GM21737 (cell line): ENCODE measurements at regions not wholly inside any gene's neighbourhood (a gene's known extent, or its start where the extent isn't known, plus 50 kb on each side); places are given as distances from the start of the nearest gene placed in this dataset.

Experiments
- ATAC-seq: cut with Tn5 transposase; IDR thresholded peaks from one replicate; pipeline ENCODE4 v1.9.1; 2021; ENCODE audit warnings: mild to moderate bottlenecking, moderate library complexity; ENCODE audit not compliant: unreplicated experiment

DNA sequence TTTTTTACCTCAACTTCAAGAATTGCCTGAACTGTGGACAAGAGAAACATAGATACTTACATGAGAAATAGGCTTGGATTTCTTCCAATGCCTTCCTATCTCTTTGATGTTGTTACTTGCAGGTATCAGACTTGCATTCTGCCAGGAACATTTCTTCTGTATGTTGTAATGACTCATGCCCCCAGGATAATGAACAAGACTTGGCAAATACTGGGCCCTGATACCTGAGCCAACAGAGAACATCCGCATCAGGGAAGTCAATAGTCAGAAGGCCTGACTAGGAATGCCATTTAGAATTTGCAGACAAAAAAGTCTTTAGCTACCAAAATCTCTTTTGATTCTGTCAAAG, 273.7 kb upstream of the KIRREL3 start:
- ATAC-seq, result no peak

DNA sequence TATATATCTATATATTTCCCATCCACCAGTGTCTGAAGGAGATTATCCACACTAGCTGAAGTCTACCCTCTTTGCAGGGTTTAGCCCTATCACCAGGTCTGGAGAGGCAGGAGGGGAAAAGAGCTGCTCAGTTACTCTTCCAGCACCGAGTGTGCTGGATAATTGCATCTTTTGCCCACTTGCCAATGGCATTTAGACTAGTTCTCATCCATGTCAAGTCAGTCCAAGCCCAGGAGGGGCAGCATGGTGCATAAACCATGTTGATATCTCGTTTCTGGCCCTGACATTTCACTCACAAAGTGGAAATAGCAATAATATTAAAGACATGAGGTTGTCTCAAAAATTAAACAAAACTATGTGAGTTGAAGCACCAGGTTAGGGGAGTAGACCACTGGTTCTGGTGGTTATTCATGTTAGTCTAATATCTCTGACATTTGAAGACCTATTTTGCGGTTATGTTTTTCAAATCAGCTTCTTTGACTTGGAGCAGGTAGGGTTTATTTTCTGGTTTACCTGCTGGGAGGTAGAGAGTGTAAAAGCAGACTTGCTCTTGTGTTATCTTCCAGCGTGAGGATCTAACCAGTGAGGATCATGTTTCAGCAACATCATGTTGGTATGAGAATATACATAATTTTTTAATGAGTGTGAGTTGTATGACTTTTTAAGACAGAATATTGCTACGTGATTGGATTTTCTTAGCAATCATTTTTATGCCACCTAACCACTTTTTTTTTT, 273.2 kb upstream of the KIRREL3 start:
- ATAC-seq, result no peak

DNA sequence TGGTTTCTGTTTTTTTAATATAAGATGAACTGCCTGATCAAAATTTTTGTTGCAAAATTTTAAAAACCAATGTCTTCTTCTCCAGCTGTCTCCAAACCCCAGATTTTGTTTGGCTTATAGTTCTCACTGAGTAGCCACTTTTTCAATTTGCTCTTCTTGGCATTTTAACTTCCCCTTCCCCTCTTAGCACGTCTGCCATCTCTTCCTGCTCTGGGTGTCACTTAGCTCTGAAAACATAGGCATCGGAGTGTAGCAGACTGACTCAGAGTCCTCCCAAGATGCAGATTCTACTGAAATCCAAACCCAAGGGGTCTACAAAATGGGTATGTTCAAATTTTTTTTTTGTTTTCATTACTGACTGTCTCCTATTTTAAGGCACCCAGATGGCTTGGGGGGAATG, 270.3 kb upstream of the KIRREL3 start:
- no peak for ATAC-seq

DNA sequence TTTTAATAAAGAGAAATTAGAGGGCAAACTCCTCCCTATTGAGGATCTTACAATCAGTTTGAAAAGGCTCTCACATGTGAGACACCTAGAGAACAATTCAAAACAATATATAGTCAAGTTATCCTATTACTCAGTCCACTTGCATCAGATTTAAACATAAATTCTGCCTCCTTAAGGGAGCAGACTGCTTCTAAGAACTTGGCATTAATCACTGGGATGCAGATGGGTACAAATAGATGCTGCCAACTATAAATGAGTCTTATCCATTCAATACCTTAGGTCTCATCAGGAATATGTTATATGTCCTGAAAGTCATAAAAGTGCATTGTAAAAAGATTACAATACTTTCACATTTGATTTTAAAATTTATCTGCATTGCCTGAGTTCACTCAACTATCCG, 269.3 kb upstream of the KIRREL3 start:
- ATAC-seq, result no peak

DNA sequence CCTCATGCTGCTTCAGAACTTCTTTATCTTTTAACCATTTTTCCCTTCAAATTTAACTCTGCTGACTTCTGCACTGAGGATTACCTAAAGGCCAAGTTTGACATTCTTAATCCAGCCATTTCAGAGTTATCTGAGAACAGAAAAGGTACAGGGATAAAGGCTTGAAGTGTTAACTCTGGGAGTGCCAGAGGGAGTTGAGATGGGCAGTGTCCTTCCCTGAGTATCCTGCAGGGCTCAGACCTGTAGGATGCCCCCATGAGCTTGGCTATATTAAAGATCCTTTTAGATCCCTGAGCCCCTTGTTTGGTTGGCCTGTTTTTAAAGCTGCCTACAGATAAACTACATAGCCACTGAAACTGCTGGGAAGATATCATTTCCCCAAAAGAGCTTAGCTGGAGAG, 268.4 kb upstream of the KIRREL3 start:
- no peak for ATAC-seq

DNA sequence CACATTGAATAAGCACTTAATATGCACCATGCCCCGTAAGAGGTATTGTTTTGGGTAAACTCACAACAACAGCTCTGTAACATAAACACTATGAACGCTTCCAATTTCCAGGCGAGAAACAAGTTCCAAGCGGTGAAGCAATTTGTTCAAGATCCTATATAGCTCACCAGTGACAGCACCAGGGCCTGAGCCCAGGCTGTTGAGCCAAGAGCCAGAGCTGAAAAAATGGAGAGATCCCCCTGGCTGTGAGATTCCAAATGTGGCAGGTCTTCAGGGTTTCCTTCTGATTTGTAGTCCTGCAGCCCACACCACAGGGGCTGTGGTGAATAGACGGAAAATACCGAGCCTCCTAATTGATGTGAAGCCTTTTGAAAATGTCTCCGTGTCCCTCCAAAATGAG, 268.0 kb upstream of the KIRREL3 start:
- ATAC-seq, result no peak

DNA sequence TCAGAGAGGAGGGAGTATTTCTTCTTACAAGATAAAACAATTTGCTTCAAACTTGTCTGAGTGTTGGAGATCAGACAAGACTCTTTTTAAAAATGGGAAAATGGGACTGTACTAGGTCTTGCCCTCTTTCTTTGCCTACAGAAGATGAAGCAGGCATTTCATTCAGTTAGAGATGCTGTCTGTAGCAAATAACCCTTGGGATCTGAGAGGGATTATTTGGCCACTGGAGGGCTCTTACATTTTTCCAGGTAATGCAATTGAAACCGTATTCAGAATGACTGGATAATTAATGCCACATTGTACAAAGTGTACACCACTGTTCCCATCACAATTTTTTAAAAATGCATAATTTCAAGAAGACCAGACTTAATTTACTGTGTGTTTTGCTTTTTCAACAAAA, 258.5 kb upstream of the KIRREL3 start:
- no peak for ATAC-seq

DNA sequence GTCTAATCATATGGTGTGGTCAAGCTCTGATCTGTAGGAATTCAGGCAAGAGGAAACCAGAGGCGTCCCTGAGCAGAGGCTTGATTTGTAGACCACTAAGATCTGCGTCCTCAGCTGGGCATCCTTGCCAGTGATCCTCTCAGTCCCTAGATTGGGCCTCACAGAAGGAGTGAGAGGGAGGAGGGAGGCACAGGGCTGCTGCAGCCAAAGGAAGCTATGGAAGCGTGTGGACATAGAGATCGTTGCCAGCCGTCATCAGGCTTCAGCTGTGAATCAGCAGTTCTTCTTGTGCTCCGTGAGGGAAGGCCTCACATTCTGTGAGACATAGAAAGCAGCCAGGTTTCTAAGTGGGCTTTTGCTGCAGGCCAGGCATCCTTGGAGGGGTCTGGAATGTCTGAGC, 254.6 kb upstream of the KIRREL3 start:
- no peak for ATAC-seq

DNA sequence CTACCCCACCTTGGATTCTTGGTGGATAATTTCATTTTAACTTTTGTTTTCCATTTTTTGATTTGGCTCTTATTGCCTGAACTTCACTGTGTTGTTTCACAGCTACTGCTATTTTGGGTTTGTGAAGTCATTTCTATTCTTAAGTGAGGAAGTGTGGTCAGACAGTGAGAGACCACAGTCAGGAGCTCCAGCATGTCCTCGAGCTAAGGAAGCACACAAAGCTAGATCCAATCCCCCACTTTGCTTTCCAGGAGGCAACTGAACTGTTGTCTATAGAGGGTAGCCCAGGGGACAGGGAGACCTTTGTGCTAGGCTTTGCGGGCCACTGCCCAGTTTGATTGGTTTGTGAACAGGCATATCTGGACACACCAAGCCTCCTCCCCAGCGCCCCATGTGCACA, 251.8 kb upstream of the KIRREL3 start:
- ATAC-seq, result no peak

DNA sequence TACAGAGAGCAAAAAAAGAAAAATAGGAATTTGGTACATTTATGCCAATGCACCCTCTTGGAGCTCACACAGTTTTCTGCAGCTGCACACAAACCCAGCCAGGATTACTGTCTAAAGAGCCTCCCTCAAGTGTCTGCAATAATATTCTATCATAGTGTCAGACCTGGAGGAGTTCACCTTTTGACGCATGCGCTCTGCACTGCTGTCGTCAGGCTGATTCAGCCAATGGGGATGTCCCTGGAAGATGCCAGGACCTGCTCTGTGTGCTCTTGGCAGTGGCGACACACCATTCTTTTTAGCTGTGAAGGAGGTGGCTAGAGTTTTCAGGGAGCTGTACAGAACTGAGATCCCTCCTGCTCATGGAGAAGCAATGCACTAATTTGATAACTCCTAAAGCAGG, 249.0 kb upstream of the KIRREL3 start:
- ATAC-seq, result no peak

DNA sequence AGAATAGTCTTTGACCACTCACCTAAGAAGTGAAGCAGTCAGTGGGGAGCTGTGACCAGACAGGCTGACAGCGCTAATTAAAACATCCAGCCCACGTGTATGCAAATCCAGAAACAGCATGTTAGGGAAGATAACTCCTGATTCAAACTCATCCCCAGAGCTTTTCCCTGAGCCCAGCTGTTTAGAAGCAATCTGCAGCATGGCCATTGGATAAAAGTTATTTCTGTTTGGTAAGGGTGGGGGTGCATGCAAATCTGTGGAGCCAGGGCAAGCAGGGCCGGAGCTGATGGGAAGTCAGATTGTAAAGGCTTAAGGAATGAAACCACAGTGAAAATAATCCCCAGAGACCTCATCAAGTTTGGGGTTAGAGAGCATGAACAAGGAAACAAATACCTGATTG, 247.9 kb upstream of the KIRREL3 start:
- ATAC-seq, result no peak

DNA sequence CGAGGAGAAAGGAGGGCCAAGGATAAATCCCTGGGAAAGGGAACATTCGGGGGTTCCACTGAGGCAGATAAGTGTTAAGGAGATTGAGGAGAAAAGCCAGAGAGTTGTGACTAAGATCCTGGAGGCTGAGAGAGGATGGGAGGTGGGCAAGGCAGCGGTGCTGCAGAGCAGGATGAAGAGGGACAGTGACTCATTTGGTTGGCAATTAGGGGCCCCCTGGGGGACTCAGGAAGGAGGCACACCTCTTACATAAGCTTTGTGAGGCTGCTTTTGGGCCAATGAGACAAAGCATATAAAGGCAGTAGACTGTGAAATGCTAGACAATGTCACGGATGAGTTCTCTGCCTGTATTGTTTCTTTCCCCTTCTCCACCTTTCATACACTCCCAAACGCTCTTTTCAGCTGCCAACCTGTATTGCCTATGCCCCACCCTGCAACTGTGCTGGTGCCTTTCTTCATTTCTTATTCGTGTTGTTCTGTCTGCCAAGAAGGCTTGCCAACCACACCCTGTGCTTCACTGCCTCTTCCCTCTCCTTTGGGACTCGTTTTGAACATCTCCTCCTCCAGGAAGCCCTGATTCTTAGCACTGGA, 246.8 kb upstream of the KIRREL3 start:
- no peak for ATAC-seq

DNA sequence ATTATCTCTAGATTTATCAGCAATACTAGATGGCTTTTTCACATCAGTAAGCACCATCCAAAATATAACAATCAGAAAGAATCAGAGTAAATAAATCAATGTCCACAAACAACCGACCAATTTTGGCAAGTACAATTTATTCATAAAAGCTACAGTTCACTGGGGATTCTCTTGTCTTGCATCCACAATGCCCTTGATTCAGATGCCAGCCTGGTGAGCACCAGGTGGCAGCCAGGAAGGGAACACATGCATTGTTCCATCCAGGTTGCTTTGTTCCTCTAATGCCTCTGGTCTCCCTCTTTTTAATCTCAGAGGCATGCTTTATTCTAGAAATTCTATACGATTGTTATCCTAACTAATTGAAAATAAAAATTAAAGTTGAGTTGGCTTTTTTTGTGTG, 242.1 kb upstream of the KIRREL3 start:
- no peak for ATAC-seq

DNA sequence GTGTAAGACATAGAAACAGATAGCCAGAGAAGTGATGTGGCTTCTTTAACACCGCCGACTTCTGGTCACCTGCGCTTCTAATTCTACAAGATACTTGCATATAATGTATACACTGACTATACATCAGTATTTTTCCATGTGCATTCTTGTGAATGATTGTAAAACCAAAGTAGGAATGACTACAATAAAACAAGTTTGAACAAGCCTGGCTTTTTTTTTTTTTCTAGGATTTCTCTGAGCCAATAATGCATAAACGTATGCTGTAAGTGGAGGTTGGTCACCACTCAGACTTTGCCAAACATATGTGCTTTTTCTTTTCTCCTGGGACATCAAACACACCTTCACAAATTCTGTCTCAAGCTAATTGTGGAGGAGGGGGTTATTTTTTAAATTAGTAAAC, 237.8 kb upstream of the KIRREL3 start:
- no peak for ATAC-seq

DNA sequence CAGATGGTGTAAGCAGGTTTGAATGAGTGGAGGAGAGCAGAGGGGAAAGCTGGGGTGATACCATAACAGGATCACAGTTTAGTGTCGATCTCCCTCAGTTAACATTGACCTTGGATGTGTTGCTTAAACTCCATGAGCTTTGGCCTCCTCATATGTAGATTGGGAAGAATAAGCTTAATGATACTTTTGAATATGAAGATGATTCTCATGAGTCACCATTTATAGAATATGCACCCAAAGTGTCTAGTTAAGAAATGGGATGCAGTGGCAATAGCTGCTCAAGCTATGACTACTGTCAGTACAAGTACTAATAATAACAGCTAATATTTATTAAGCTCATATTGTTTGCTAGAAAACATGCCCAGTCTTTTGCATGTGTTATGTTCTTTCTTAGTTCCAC, 236.2 kb upstream of the KIRREL3 start:
- no peak for ATAC-seq

DNA sequence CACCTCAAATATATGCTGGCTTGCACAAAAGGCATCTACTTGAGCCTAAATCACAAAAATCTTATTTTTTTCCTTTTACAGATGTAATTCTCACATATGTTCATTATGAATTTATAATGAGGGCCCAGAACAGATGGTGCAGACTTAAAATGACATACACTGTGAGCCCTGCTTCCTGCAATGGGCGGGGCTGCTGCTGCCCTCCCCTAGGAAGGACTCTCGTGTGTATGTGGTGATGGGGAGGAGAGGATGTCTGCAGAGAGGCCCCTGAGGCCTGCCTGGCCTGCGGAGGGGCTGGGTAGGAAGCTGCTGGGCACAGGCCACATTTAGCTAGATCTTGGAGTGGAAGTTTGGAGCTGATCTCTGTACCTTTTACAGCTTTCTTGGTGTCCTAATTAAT, 233.4 kb upstream of the KIRREL3 start:
- no peak for ATAC-seq

DNA sequence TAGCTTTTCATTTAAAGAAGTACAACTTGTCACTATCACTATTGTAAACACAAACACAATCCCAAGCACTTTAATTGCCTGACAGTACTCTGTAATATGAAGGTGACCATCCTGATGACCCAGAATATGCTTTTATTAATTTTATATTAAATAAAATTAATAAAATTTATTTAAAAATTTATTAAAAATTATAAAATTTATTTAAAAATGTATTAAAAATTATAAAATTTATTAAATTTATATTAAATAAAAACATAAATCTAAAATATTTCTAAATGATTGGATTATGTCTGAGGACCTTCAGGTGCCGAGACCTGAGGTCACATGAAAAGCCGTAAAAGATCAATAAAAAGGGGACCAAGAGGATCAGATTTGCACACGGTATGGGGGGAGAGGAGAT, 229.8 kb upstream of the KIRREL3 start:
- ATAC-seq, result no peak

DNA sequence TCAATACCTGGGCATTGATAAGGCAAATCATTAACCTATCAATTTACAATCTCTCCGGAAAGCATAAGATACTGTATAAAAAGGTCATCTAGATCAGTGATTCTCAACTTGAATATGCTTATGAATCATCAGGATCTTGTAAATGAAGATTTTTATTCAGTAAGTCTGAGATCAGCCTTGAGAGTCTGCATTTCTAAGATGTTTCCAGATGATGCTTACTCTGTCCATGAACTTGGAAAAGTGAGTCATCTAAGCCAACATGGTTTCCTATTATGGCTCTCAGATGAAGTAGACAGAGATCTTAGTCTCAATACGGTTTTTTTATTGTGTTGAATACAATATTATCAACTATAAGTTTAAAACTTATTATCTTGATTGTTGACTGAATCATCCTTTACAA, 226.4 kb upstream of the KIRREL3 start:
- ATAC-seq, result no peak

DNA sequence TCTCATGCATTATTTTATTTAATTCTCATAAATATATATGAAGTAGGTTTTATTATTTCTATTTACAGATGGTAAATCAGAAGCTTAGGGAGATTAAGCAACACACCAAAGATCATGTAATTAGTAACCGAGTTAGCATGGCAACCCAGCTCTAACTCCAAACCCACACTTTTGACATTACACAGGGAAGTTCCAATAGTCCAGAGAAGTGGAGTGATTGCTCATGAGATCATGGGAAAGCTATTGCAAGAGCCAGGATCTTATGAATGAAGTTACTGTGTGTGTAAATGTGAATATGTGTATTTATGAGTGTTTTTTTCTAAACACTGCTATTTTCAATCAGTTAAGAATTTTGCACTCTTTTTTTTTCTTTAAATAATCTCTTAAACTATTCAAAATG, 225.8 kb upstream of the KIRREL3 start:
- no peak for ATAC-seq

DNA sequence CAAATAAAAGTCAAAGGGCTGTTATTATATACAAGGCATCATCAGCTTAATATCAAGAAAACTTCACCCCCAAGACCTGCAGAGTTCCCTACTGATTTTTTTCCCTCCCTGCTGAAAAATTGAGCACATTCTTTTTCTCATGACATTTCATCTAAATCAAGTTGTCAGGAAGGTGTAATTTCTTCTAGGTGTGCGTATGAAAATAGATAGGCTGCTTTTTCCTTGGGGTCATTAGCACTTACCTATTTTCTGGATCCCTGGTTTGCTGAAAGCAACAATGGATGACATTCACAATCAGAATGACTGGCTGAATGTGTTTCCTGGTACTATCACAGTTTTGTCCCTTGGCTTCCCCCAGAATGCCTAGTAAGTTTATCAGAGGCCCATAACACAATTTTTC, 225.0 kb upstream of the KIRREL3 start:
- no peak for ATAC-seq

DNA sequence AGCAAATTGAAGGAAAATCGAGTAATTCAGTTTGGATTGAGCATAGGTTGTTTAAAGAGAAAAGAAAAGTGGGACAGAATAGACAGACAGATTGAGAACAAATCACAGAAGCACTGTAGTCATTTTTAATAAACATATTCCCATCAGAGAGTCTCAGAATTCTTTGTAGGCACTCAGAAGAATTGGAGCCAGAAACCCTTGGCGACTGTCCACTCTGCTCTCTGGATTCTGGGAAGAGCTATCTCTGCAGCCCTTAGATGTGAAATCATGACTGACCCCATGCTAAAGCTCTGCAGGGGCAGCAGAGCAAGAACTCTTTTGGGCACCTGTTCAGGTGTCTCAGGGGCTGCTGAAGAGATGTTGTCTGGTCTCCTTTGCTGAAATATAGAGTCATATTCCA, 223.7 kb upstream of the KIRREL3 start:
- no peak for ATAC-seq

DNA sequence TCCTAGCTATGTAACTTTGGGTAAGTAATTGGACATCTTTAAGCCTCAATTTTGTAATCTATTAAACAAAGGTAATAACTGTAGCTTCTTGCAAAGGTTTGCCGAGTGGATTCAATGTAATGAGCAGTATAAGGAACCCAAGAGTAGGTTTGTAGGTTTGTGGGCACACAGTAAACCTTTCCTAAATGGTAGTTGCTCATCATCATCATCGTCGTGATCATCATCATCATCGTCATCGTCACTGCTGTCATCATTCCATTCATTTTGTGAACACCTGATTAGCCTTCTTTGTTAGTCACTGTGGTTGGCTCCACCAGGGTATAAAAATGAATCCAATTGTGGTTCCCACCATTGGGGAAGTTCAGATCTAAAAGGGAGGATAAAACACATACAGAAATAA, 223.1 kb upstream of the KIRREL3 start:
- ATAC-seq, result no peak

DNA sequence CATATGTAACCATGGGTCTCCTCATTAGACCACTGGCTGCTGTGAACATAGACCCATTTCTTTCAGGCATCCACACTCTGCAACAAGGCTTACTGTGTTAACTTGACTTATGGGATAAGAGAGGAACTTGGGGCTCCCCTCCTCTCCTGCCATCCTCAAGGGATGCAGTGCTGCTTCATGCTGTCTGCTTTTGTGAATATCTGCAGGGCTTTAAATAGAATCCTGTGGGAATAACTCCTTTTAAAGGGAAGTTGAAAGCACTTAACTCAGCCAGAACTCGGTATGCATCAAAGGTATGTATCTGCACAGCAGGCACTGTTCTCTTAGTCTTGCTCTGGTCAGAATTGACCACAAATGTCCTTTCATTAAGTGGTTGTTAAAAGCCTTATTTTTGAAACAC, 222.5 kb upstream of the KIRREL3 start:
- ATAC-seq, result no peak
